ENCODE measurements at regions not wholly inside any gene's neighbourhood (a gene's known extent, or its start where the extent isn't known, plus 50 kb on each side); places are given as distances from the start of the nearest gene placed in this dataset.
"Not testable (repeated sequence)": the region's sequence is repeated elsewhere in the genome, so short reads cannot be mapped to it uniquely, and the experiment has no call there.

DNA sequence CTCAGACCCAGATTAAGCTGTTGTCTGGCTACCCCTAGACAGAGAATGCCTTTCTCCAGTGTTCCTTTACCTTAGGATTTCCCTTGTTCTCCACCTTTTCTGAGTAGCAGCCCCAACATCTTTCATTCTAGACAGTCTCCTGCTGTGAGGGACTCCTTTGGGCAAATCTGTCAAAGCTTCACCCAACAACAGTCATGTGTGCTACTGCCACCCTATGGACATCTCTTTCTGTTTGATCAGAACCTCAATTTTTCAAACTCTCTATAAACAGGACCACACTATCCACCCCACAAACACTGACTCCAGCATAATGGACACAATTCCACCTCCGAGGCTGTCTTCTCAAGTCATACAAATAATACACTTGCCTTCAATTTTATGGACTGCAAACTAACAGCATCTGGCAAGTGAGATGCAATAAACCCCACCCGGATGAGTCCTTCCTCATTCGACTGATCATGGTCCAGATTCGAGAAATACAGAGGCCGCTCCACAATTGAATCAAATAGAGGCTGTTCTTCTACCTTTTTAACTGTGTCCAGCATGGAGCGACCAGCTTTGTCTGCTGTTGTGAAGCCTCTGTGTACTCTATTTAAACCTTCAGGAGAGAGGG, 1253.6 kb downstream of the RPIA start:
- not testable (repeated sequence) for H3K27me3 ChIP-seq, H3K27ac ChIP-seq, ATAC-seq, H3K36me3 ChIP-seq, H3K9me3 ChIP-seq, H3K4me1 ChIP-seq, H3K4me3 ChIP-seq
- WGBS, 2 donors (ENCODE audit: low coverage in 1 of 2), result no CpG with 5 or more reads among the region's 6 CpGs

DNA sequence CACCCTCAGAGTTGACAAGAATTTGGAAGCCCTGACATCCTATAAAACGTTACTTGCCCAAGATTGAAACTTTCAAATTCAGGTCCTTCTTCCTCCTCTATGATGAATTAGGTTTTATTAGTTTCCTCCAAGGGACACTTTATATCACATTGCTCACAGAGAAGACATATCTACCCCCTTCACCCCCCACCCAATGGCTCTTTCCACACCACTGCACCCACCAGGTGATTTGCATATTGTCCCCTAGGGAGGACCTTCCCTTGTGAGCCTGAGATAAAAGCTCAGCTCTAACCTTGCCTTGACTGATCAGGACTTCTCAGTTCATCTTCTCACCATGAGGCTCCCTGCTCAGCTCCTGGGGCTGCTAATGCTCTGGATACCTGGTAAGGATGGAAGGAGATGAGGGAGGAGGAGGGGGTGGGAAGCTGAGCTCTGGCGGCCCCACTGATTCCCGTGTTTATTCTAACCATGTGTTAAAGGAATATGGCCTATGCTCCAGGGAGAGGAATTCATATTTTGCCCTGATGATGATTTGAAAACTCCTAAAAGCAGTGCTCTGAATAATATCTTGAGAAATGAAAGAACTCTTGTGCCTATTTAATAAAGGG, 1255.8 kb downstream of the RPIA start:
- H3K4me1 ChIP-seq, ATAC-seq, H3K4me3 ChIP-seq, H3K27me3 ChIP-seq, H3K36me3 ChIP-seq, H3K27ac ChIP-seq, H3K9me3 ChIP-seq: not testable (repeated sequence)
- whole genome bisulfite sequencing, 2 donors (ENCODE audit: low coverage in 1 of 2), result 64% methylated on average over 2 of the region's 3 CpGs; no CpG with 5 or more reads in 1 of the 2 donors

DNA sequence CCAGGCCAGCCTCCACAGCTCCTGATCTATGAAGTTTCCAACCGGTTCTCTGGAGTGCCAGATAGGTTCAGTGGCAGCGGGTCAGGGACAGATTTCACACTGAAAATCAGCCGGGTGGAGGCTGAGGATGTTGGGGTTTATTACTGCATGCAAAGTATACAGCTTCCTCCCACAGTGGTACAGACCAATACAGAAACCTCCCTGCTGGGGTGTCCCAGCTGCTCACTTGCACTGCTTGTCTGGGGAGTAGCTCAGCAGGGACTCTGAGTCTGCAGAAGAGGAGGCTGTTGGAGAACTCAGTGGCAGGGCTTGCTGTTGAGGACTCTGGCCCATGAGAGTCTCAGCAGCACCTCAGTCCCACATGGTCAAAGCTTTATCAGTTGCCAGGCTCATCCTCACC, 1256.6 kb downstream of the RPIA start:
- H3K4me1 ChIP-seq, ATAC-seq, H3K27me3 ChIP-seq, H3K27ac ChIP-seq, H3K4me3 ChIP-seq, H3K36me3 ChIP-seq, H3K9me3 ChIP-seq: not testable (repeated sequence)
- no CpG with 5 or more reads among the region's 3 CpGs for WGBS, 2 donors (ENCODE audit: low coverage in 1 of 2)

DNA sequence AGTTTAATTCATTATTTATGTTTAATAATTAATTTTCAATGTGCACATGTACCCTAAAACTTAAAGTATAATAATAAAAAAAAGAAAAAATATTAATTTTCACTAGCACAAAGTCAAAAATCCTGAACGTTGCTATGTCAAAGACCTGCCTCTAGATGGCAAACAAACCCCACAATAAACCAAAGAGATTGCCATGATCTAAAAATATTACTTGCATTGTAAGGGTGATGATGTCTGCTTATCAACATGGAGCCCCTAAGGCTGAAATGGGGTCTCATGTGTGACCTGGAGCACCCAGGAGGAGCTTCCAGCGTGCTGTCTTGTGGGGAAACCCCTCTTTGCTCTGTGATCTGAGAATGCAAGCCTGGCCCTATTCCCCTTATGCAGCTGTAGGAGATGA, 1259.3 kb downstream of the RPIA start:
- ATAC-seq, H3K27ac ChIP-seq, H3K27me3 ChIP-seq, H3K36me3 ChIP-seq, H3K9me3 ChIP-seq, H3K4me3 ChIP-seq, H3K4me1 ChIP-seq: not testable (repeated sequence)
- 0% methylated on average over 1 of the region's 2 CpGs; no CpG with 5 or more reads in 1 of the 2 donors for WGBS, 2 donors (ENCODE audit: low coverage in 1 of 2)

DNA sequence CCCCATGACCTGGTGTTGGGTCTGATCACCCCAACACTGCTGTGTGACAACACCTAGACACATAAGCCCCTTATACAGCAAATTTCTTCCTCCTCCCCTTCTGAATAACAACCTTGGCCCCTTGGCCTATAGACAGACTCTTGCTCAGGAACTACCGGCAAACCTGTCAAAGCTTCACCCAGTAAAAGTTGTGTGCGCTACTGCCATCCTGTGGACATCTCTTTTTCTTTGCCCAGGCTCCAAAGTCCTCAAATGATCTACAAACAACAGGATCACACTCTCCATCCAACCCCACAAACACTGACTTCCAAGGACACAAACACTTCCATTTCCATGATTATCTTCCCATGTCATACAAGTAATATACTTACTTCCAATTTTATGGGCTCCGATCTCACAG, 1265.8 kb downstream of the RPIA start:
- not testable (repeated sequence) for ATAC-seq, H3K4me3 ChIP-seq, H3K36me3 ChIP-seq, H3K9me3 ChIP-seq, H3K4me1 ChIP-seq, H3K27me3 ChIP-seq, H3K27ac ChIP-seq
- 100% methylated on average over 1 of the region's 3 CpGs; no CpG with 5 or more reads in 1 of the 2 donors for WGBS, 2 donors (ENCODE audit: low coverage in 1 of 2)

DNA sequence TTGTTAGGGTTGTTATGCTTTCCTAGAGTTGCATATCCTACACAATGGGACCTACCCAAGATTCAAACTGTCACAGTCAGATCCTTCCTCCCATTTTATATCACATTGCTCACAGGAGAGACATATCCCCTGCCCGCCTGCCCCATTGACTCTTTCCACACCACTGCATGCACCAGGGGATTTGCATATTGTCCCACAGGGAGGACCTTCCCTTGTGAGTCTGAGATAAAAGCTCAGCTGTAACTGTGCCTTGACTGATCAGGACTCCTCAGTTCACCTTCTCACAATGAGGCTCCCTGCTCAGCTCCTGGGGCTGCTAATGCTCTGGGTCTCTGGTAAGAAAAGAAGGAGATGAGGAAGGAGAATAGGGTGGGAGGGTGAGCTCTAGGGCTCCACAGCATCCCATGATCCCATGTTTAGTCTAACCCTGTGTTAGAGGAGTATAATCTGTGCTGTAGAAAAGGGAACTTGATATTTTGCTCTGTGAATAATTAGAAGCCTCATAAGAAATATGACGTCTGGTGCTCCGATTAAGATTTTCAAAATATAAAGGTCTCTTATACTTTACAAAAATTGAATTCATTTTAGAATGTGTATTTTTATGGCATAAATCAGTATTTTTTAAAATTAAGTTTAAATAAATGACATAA, 1268.4 kb downstream of the RPIA start:
- H3K9me3 ChIP-seq, H3K27me3 ChIP-seq, H3K27ac ChIP-seq, ATAC-seq, H3K36me3 ChIP-seq, H3K4me1 ChIP-seq, H3K4me3 ChIP-seq: not testable (repeated sequence)
- WGBS, 2 donors (ENCODE audit: low coverage in 1 of 2), result 92% methylated on average over 2 of the region's 3 CpGs; no CpG with 5 or more reads in 1 of the 2 donors

DNA sequence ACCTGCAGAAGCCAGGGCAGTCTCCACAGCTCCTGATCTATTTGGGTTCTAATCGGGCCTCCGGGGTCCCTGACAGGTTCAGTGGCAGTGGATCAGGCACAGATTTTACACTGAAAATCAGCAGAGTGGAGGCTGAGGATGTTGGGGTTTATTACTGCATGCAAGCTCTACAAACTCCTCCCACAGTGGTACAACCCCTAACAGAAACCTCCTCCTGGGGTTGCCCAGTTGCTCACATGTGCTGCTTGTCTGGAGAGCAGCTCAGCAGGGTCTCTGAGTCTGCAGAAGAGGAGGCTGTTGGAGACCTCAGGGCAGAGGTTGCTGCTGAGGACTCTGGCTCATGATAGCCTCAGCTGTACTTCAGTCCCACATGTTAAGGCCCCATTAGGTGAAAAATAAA, 1269.1 kb downstream of the RPIA start:
- H3K9me3 ChIP-seq, H3K27me3 ChIP-seq, H3K4me3 ChIP-seq, H3K36me3 ChIP-seq, H3K27ac ChIP-seq, ATAC-seq, H3K4me1 ChIP-seq: not testable (repeated sequence)
- WGBS, 2 donors (ENCODE audit: low coverage in 1 of 2), result no CpG with 5 or more reads among the region's 2 CpGs

DNA sequence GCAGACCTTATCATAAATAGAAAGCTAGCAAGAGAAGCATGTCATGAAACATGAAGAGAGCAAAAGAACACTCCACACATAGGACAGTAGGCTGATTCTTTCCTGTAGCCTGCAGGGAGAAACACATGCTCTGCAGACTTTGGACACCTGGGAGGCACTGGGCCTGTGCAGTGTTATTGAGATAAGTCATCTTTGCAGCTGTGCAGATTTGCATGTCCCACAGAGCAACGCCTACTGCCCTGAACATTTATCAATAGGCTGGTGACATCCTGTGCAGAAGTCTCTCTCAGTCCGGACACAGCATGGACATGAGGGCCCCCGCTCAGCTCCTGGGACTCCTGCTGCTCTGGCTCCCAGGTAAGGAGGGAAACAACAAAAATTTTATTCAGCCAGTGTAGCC, 1277.1 kb downstream of the RPIA start:
- not testable (repeated sequence) for H3K27ac ChIP-seq, H3K4me3 ChIP-seq, ATAC-seq, H3K36me3 ChIP-seq, H3K27me3 ChIP-seq, H3K9me3 ChIP-seq, H3K4me1 ChIP-seq
- WGBS, 2 donors (ENCODE audit: low coverage in 1 of 2), result 0% methylated on average over 1 of the region's 3 CpGs; no CpG with 5 or more reads in 1 of the 2 donors

DNA sequence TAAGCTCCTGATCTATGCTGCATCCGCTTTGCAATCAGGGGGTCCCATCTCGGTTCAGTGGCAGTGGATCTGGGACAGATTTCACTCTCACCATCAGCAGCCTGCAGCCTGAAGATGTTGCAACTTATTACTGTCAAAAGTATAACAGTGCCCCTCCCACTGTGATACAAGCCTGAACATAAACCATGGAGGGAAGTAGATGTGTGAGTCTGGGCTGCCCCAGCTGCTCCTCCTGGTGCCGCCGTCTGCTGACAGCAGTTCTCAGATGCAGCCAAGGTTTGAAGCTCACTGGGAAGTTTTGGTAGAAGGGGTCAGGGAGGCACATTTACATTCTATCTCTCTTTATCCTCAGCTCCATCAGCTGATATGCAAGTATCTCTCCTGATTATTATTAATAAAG, 1277.7 kb downstream of the RPIA start:
- not testable (repeated sequence) for H3K27ac ChIP-seq, H3K27me3 ChIP-seq, H3K36me3 ChIP-seq, H3K9me3 ChIP-seq, ATAC-seq, H3K4me1 ChIP-seq, H3K4me3 ChIP-seq
- WGBS, 2 donors (ENCODE audit: low coverage in 1 of 2), result no CpG with 5 or more reads among the region's 4 CpGs

DNA sequence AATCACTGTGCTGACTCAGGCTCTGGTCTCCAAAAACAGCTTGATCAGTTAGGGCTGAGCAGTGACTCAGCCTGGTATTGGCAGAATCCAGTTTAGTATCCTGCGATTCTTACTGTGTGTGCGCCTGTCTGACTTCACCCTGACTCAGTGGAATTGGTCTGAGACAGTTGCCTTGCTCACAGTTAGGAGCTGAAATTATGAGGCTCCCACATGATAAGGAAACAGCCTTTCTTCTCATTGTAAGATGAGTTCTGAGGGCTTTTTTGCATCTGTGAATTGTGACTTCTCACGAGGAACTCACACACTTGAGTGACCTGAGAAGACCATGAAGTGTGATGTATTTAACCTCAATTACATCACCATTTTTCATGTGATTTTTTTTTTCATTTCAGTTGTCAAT, 1282.4 kb downstream of the RPIA start:
- not testable (repeated sequence) for H3K27me3 ChIP-seq, H3K9me3 ChIP-seq, H3K36me3 ChIP-seq, ATAC-seq, H3K4me3 ChIP-seq, H3K27ac ChIP-seq, H3K4me1 ChIP-seq
- 90% methylated on average over 3 of the region's 3 CpGs; no CpG with 5 or more reads in 1 of the 2 donors for WGBS, 2 donors (ENCODE audit: low coverage in 1 of 2)

DNA sequence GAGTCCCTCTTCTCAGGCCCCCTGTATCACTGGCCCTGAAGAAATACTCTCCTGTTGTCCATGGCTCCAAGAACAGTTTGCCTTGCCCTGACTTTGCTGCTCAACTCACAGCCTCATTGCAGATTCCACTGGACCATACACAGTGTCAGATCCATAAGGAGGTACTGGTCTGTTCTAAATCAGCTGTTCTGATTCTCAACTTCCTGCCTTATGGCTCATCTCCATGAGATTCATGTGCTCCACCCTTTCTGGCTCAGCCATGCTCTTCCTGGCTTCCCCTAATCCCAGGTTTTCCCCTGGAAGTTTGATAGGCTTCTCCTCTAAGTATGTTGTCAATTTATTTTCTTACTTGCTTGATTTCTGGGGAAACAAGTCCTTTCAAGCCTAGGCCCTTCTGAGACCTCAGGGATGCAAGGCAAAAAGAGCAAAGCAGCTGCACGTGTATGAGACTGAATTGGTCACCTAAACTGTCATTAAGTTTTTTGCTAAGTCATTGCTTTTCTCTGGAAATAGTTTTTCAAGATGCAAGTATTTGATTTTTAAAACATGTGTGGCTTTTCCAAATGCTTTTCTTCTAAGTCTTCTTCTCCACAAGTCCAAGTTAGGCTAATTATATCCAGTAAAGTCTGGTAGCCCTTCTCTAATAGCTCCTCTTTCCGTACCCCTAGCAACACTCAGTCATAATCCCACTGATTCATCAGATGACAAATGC, 1288.5 kb downstream of the RPIA start:
- not testable (repeated sequence) for H3K4me3 ChIP-seq, ATAC-seq, H3K4me1 ChIP-seq, H3K27ac ChIP-seq, H3K9me3 ChIP-seq, H3K27me3 ChIP-seq, H3K36me3 ChIP-seq
- 50 to 57% methylated on average over 1 of the region's 2 CpGs for WGBS, 2 donors (ENCODE audit: low coverage in 1 of 2)

DNA sequence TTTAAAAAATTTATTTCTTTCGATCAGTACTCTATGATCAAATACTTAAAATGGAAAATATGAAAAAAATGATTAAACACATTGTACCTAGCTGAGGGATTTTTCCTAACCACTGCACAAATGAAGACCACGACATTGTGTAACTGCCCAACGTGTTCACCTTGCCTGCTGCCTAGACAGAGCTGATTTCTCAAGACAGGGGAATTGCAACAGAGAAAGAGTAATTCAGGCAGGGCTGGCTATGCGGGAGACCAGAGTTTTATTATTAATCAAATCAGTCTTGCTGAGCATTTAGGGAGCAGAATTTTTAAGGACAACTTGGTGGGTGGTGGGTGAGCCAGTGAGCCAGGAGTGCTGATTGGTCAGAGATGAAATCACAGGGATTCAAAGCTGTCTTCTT, 1290.8 kb downstream of the RPIA start:
- not testable (repeated sequence) for ATAC-seq, H3K4me3 ChIP-seq, H3K27me3 ChIP-seq, H3K4me1 ChIP-seq, H3K36me3 ChIP-seq, H3K27ac ChIP-seq, H3K9me3 ChIP-seq
- WGBS, 2 donors (ENCODE audit: low coverage in 1 of 2), result 50% methylated on average over 2 of the region's 4 CpGs; no CpG with 5 or more reads in 1 of the 2 donors

DNA sequence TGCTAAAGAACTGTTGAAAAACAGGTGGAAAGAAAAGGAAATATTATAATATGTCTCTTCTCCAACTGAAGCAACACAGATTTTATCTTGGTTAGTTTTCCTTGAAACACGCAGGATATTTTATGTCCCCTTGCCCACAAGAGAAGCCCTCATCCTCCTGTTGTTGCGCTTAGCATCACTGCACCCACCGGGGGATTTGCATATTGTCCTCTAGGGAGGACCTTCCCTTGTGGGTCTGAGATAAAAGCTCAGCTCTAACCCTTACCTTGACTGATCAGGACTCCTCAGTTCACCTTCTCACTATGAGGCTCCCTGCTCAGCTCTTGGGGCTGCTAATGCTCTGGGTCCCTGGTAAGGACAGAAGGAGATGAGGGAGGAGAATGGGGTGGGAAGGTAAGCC, 1294.2 kb downstream of the RPIA start:
- H3K4me1 ChIP-seq, ATAC-seq, H3K4me3 ChIP-seq, H3K27ac ChIP-seq, H3K9me3 ChIP-seq, H3K36me3 ChIP-seq, H3K27me3 ChIP-seq: not testable (repeated sequence)
- no CpG with 5 or more reads among the region's 3 CpGs for WGBS, 2 donors (ENCODE audit: low coverage in 1 of 2)

Measured in gastroesophageal sphincter (tissue), 4 donors.